ENCODE measurements at regions not wholly inside any gene's neighbourhood (a gene's known extent, or its start where the extent isn't known, plus 50 kb on each side); places are given as distances from the start of the nearest gene placed in this dataset.

DNA sequence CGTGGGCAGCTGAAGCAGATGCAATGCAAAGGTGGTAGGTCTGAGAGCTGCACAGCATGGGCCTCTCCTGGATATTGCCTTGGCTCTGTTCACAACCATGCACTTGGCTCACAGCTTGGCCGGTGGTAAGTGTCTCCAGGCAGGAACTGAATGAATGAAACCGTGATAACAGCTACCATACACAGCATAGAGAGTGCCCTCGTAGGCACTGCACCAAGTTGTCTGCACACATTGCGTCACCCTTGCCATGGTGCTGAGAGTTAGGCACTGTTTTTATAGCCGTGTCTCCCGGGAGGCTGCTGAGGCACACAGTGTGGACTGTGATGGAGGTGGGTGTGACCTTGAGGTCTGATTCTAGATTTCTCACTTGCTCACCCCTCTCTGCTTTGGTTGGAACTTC, 157.6 kb upstream of the VASH1 start:
- no peak for DNase-seq (ENCODE audit: low spot score)

DNA sequence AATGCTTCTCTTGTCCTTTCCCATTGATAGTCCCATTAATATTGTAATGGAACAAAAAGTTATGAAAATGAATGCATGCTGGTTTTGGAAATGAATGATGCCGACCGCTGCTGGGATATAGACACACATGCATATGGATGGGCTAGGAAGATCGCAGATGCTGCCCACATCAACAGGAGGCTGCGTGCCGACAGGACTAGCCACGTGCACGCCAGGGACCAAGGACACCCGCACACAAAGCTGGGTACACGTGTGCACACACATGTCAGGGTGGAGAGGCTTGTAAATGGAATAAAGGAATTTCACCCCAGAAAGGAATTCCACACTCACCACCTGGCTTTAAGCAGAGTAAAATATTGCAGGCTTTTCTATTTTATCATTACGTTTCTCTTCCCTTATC, 153.8 kb upstream of the VASH1 start:
- DNase-seq (ENCODE audit: low spot score): no peak

DNA sequence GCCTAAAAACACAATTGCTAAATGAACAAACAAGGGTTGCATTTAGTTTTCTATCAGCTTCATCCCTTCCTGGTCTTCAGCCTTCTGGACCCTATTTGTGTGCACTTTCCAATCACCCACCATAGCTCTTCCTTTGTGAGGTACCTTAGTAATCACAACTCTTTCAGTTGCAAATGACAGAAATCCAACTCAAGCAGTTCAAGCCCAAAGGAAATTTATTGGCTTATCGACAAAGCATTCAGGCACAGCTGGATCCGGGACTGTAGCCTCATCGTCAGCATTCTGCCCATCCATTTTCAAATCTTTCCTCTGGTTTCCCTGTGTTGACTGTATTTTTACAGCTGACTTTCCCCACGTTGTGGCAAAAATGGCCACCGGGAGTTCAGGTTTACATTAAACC, 148.6 kb upstream of the VASH1 start:
- DNase-seq (ENCODE audit: low spot score): no peak

DNA sequence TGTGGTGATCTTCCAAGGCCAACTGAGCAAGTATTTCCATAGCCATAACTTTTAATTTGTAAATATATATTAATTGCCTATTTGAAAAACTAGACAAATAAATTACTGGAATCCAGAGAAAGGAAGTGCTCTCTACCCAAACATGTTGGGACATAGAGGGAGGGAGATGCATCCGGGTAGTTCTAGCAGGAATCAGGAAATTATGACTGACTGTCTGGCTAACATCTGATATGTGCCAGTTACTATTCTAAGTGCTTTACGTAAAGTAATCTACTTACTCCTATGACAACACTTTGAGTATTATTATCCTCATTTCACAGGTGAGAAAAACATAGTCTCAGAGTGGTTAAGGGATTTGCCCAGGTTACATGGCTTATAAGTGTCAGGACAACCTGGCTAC, 147.7 kb upstream of the VASH1 start:
- DNase-seq (ENCODE audit: low spot score): no peak

DNA sequence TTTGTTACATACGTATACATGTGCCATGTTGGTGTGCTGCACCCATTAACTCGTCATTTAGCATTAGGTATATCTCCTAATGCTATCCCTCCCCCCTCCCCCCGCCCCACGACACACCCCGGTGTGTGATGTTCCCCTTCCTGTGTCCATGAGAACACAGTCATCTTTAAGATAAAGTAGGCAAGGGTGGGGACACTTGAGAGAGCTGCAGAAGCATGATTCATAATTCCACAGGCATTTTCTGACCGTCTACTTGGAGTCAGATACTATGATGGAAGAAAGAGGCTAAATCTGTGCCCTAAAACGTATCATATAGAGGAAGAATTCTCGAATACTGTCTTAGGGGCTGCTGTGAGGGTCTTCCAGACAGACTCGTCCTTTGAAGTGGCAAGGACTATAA, 145.9 kb upstream of the VASH1 start:
- DNase-seq (ENCODE audit: low spot score): no peak

DNA sequence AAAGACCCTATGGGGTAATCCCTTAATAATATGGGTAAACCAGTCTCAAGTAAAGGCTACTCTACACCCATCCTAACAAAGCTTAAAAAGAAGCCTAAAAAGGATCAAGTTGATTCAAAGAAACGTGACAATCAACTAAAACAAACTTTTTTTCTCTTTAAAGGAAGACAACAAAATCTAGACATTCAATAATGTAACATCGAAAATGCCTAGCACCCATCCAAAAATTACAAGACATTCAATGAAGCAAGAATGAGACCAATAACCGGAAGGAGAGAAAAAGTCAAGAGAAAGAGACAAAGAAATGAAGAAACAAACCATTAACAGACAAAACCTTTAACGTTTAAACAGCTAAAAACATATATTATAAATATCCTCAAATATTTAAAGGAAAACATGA, 143.8 kb upstream of the VASH1 start:
- no peak for DNase-seq (ENCODE audit: low spot score)

DNA sequence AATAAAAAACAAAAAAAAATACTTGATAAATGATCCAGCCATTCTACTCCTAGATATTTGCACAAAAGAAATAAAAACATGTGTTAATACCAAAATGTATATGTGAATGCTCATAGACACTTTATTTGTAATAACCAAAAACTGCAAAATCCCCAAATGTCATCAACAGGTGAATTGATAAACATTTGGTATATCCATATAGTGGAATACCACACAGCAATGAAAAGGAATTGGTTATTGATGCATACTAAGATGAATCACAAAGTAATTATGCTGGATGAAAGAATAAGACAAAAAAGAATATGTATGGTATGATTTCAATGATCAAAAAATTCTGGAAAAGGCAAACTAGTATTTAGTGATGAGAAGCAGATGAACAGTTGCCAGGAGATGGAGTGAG, 124.7 kb upstream of the VASH1 start:
- no peak for DNase-seq (ENCODE audit: low spot score)

DNA sequence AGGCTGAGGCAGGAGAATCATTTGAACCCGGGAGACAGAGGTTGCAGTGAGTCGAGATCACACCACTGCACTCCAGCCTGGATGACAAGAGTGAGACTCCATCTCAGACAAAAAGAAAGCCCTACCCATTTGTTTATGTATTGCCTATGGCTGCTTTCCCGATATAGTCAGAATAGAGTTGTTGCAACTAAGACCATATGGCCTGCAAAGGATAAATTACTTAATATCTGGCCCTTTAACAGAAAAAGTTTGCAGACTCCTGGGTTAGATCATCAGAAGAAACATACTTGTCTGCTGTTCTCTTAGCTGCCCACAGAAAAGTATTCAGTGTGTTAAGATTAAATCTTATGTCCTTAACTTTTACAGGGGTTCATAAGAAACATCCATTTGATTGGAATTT, 122.4 kb upstream of the VASH1 start:
- DNase-seq (ENCODE audit: low spot score): no peak

DNA sequence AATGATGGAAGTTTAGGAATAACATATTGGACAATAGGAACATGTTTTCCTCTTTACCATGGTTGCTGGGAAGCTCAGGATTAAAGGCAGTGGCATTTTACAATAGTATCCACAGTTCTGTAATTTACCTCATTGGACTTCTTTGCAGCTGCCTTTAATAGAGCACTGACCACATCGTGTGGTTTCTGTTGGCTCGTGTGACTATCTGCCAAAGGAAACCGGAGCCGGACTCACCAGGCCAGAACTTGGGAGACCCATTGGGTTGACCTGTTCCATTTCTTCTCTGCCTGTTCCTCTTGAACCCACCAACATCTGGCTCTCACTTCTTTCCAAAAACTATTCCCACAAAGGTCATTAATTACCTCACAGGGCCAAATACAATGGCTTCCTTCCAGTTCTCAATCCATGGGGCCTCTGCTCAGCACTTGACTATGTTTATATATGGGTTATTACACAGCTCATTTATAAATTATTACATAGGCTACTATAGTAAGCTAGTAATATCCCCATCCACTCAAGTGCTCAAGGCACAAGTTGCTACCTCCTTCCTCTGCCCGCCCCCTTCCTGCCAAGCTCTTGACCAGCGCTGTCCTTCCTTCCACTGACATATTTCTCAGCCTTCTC, 121.5 kb upstream of the VASH1 start:
- DNase-seq (ENCODE audit: low spot score): no peak

DNA sequence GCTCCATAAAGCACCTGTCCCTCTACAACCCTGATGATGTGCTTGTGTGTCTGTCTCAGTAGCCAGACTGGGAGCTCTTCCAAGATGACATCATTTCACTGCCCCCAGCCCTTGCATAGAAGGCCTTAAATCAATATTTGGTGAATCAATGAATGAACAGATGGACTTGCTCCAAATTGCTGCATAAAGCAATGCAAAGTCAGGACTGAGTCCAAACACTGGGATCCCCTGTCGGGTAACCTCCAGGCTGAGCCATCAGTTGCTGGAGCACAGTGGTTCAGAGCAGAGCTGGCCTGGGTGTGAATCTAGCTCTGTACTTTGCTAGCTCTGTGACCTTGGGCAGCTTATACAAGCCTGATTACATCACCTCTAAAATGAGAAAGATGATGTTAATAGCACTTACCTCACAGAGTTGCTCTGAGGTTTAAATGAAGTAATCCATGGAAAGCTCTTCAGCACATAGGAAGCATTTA, 120.3 kb upstream of the VASH1 start:
- no peak for DNase-seq (ENCODE audit: low spot score)

DNA sequence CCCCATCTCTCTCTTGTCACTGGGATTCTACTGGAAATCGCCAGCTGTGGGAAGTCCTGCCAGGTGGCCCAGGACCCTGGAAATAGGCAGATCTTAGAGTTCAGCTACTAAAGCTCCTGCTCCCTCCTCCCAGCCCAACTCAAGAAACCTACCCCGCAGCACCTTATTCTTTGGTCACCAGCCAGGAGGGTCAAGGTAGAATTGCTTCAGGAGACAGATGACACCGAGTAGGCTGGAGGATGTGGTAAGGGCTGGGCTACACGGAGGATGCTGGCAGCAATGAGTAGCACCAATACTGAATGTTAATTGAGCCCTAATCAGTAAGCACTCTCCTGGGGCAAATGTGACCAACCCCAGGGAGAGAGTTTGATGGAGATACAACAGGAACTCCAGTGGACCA, 119.7 kb upstream of the VASH1 start:
- DNase-seq (ENCODE audit: low spot score): no peak

DNA sequence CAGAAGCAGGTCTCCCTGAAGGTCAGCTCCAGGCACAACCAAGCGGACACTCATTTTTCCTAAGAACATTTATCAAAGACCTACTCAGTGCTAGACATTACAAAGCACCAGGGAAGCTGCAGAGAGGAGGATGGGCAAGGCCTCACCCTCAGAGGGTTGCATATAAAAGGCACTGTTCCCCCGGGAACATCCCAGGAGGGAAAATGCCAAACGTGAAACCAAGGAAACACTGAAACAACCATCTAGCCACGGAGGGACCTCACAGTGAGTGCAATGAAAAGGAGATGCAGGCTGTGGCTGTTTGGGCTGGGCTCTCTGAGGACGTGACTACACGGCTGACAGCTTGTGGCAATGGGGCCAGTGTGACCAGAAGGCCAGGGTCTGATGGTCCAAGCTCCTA, 117.4 kb upstream of the VASH1 start:
- no peak for DNase-seq (ENCODE audit: low spot score)

DNA sequence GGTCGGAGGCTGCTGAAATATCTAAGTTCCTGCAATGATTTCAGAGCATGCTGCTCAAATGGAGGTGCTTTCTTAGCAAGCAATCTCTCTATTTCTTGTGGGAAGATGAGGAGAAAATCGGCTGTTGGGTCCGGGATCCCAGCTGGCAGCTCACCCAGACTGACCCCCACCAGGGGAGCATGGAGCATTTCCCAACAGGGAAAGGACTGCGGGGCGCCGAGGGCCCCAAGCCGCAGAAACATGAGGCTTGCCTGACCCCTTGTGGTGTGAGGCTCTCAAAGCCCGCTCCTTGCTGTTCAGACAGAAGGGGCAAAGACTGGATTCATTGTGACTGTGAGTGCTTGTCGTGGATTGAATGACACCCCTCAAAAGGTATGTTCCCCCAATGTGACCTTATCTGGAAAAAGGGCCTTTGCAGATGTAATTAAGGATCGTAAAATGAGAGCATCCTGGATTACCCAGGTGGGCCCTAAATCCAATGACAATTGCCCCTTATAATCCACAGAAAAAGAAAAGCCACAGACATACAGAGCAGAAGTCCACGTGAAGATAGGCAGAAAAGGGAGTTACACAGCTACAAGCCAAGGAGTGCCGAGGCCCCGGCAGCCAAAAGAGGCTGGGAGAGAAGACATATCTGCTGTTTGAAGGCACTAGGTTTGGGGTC, 116.3 kb upstream of the VASH1 start:
- DNase-seq (ENCODE audit: low spot score): peak; percentile 13

DNA sequence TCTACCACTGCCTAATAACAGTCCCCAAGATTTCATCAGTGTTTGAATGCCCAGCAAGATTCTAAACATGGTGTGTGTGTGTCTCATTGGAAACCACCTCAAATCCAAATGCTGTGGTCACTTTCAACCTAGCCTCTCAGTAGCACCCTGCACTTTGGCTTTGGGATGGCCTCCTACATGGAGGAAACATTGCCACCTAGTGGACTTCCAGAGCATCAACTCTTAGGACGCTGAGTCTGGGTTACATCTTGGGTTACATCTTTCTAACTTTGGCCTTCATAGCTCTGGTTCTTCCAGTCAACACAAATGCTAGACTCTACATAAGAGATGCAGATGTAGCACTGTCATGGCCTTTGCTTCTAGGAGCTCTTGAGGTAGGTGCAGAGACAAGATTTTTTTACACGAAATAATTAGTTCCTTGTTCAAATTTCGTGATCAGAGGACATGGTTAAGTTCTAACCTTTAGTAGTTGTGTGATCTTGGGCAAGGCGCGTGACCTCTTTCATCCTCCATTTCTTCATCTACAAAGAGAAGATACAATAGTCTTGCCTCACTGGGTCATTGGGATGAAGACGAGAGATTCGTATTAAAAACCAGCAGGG, 113.5 kb upstream of the VASH1 start:
- DNase-seq (ENCODE audit: low spot score): peak; percentile 12

DNA sequence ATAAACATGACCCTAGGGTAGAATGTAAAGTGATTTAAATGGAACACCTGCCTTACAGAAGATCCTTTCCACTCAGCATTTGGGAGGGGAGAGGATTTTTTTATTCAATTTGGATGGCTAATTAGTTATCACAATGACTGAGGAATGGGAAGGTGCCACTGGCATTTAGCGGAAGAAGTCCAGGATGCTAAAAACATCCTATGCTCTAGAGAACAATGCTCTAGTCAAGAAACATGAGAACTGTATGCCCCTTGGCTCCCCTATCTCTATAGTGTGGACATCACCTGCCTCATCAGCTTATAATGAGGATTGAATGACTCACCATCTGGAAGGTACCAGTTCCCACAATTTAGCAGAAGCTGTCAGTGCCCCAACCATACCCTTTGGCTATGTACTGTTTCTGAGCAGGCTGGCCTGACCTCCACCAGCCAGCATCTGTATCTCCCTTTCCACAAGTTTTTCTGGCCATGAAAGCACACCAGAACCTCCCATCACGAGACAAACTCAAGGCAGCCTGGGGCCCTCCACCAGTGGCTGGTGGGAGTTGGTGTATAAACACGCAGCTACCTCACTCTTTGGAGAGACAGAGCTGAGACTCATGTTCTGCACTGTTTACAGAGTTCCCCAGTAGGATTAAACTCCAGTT, 109.7 kb upstream of the VASH1 start:
- no peak for DNase-seq (ENCODE audit: low spot score)

DNA sequence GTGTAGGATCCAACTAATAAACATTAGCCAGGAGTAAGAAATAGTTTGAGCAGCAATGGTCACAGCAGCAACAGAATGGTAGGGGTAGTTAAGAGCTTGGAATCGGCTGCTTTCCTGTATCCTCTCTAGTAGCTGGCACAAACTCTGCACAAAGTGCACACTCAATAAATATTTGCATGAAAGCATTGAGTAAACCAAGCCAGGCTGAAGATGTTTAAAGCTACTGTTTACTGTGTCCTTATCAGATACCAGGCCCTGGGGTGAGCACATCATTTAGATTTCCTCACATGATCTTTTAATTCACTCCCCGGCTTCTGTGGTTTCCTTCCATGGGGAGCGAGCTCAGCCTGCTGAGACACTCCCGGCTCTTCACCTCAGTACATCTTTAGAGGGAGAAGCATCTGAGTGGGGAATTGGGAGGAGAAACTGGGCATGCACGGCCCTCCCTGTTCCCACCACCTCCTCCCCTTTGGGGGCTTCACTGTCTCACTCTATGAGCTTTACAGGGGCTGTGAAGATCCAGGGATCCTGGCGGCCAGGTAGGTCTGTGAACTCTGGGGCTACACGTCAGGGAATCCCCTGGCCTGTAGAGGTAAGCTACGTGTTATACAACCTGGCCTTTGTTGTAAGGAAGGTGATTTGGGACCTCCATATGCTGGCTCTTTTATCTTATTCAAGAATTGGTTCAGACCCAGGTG, 107.2 kb upstream of the VASH1 start:
- DNase-seq (ENCODE audit: low spot score): no peak

DNA sequence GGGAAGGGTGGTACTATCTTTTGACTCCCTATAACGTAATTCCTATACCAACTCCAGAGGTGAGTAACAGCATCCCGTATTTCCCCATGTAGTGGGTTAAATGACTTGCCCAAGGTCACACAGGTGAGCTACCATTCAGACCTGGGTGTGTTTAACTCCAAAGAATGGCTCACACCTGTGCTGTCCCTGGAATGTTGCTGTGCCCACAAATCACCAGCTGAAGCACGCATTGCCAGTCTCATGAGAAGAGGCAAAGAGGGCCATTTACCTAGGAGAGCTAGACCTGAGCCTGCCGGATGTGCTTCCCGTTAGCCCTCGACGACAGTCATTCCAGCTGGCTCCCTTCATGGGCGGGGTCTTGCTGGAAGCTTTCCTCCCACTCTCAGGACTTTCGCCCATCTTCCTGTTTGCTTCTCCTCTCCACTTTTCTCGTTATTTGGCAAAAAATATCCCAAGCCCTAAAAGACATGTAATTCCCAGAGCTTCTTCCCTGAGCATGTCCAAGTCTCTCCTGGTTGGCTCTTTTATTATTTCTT, 106.6 kb upstream of the VASH1 start:
- DNase-seq (ENCODE audit: low spot score): no peak

DNA sequence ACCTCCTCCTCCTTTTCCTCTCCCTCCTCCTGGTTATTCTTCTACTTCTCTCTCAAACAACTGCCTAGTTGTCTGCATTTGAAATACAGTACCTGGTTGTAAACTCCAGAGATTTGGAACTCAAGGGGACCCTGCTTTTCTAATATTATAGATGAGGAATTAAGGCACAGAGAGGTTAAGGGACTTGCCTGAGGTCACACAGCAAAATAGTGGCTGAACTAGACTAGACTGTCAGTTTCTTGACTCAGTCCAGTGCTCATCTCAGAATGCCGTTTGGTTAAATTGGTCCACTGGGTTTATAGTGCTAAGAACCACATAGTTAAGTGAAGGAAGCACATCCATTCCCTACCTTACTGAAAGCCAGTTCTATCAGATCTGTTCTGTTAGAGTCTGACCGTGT, 105.9 kb upstream of the VASH1 start:
- no peak for DNase-seq (ENCODE audit: low spot score)

DNA sequence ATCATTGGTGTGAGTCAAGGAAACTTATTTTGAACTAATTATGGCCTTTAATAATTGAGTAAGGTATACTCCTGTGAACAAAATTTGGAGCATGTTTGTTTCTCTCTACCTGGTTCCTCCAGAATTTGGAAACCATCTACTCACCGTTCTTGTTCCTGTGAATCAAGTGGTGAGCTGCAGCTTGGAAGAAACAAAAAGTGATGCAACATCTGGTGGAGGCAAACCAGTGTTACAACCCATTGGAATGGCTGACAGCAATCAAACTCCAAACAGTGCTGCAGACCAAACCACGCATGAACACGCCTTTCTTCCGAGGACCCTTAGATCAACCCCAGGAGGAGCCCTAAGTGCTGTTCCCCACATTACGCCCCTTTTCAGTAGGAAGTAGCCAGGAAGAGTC, 104.7 kb upstream of the VASH1 start:
- no peak for DNase-seq (ENCODE audit: low spot score)

DNA sequence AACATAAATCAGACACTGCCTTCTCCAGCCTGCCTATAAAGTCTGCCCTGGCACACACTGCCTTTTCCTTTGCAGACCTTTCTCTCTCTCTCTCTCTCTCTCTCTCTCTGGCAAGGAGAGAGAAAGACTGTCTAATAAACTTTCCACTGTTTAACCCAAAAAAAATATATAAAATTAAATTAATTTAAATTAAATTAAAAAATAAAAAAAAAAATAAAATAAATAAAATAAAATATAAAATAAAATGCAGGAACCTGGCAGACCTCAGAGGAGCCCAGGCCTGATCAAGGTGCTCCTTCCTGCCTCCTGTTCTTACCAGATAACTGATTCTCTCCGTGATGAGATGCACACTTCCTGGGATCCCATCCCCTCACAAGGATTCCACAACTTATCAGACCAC, 103.9 kb upstream of the VASH1 start:
- no peak for DNase-seq (ENCODE audit: low spot score)

DNA sequence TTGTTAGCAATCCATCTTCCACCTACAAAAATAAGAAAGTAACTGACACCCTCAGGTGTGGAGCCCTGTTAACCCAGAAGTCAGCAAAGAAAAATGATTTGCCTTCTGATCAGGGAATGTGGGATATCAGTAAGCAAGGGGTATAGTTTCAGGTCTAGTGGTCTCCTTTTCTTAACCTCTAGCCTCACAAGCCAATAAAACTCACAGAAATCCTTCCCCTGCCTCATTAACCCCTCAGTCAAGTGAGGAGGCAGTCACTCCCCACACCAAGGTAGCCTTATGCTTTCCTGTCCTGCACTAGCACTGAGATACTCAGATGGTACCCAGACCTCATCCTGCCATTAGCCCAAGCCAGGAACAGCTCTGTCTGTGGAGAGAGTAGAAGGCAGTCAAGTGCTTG, 103.4 kb upstream of the VASH1 start:
- no peak for DNase-seq (ENCODE audit: low spot score)

DNA sequence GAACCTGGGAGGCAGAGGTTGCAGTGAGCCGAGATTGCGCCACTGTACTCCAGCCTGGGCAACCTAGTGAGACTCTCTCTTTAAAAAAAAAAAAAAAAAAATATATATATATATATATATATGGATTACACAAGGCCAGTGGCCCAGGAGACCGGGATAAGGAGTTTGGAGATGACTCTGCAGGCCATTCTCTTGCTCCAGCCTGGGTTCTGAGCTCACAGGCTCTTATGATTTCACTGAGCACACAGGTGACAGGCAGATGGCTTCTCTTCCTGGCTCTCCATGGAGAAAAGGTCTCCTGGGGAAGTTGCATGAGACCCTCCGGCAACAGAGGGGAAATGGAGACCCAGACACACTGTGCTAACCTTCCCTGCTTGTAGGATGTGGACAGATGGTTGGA, 98.7 kb upstream of the VASH1 start:
- DNase-seq (ENCODE audit: low spot score): no peak

Data from putamen (tissue), 1 donor.